Gastroesophageal sphincter (tissue), 4 donors: ENCODE measurements at regions not wholly inside any gene's neighbourhood (a gene's known extent, or its start where the extent isn't known, plus 50 kb on each side); places are given as distances from the start of the nearest gene placed in this dataset.

Source experiments
- ATAC-seq: fragments of 150-250 bp; one replicate; pipeline ENCODE4 v1.9.1; 2016; ENCODE audit warnings: mild to moderate bottlenecking, moderate library complexity
- H3K27ac ChIP-seq, 4 donors: fragments of 200-600 bp; sonication (generic) in 3 of 4; 1 replicate in 3 of 4; 2 replicates in 1 of 4; pipeline ENCODE4 v1.5.1; 2016 to 2019
- H3K27me3 ChIP-seq: fragments of 200-600 bp; sonication (generic); one replicate; pipeline ENCODE4 v1.5.1; 2019
- H3K36me3 ChIP-seq, 2 donors: fragments of 200-600 bp; sonication (generic); one replicate each; pipeline ENCODE4 v1.5.1; 2019; ENCODE audit warnings: control low read depth in 1 of 2
- H3K4me1 ChIP-seq, 3 donors: fragments of 200-600 bp; sonication (generic); 1 replicate in 2 of 3; 2 replicates in 1 of 3; pipeline ENCODE4 v1.5.1; 2016 to 2019; ENCODE audit warnings: control low read depth in 2 of 3
- H3K4me3 ChIP-seq, 2 donors: fragments of 200-600 bp; sonication (generic); one replicate each; pipeline ENCODE4 v1.5.1; 2019; ENCODE audit warnings: mild to moderate bottlenecking in 1 of 2, moderate library complexity in 1 of 2
- H3K9me3 ChIP-seq, 3 donors: fragments of 200-600 bp; sonication (generic); one replicate each; pipeline ENCODE4 v1.5.1; 2017 to 2019; ENCODE audit warnings: control low read depth in 2 of 3
- EP300 ChIP-seq: sonication (generic); formaldehyde crosslinking; IDR thresholded peaks from one replicate; pipeline ENCODE4 v1.6.1; 2017; ENCODE audit warnings: antibody characterized with exemption, mild to moderate bottlenecking
- POLR2A ChIP-seq, 2 donors: fragments of 450-650 bp; IDR thresholded peaks; one replicate each; pipeline ENCODE4 v1.6.1; 2017; ENCODE audit warnings: antibody characterized with exemption in 2 of 2, mild to moderate bottlenecking in 2 of 2, moderate library complexity in 1 of 2
- POLR2AphosphoS5 ChIP-seq: sonication (generic); formaldehyde crosslinking; IDR thresholded peaks from one replicate; pipeline ENCODE4 v1.6.1; 2017; ENCODE audit warnings: antibody characterized with exemption
- WGBS, 2 donors: methylation state at CpG; one replicate each; pipeline ENCODE4 v1.1.5; 2018; ENCODE audit warnings: low coverage in 1 of 2; 5-methylcytosine and 5-hydroxymethylcytosine counted together
- TF ChIP-seq, protein P1 (sequence below), 4 experiments: fragments of 200-600 bp in 2 of 4; fragments of 450-650 bp in 2 of 4; sonication (generic) in 1 of 4; IDR thresholded peaks; one replicate each; pipeline ENCODE4 v1.5.1; 2017 to 2019; ENCODE audit warnings: antibody characterized with exemption in 4 of 4, mild to moderate bottlenecking in 2 of 4, moderate library complexity in 2 of 4

DNA sequence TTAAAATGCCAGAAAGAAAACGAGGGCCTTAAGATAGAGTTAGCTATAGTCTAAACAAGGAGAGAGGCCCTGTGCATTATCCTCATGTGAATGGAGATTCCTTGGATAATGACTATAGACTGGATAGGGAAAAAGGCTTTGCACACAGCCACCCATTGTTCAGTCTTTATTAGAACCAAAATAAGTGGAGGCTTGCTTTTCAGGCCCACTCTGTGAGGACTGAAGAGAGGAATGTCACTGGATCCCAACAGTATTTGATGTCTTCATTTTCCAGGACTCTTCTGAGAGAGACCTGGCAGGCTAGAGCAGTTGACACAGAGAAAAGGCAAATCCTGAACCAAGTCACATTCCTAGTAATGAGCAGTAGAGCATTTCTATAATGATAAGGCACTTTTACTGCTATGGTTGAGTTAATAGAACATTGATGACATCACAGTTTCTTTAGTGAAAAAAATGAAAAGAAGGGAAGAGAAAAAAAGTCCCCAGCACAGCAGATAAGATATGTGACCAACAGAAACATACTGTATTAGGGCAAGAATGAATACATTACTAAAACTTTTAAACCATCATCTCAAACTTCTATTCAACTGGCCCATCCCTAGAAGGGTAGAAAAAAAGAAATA lies 315.1 kb downstream of the EPHA7 start:
- ATAC-seq = no peak
- Histone ChIP-seq H3K27ac (peak overlapping the region; percentile 55 to 74 (median 68)), H3K27me3 (no peaks in the 10 kb centered on the region), H3K4me3 (no peak overlapping the region), H3K36me3 (no peaks in the 10 kb centered on the region), H3K4me1 (peaks cover 0 to 23% (median 0%) of the 10 kb centered on the region in 3 donors), H3K9me3 (no peaks in the 10 kb centered on the region)
- TF ChIP-seq POLR2AphosphoS5 (no peak), POLR2A (IDR thresholded peaks at IDR 0.05) (no peak), EP300 (no peak)
- TF ChIP-seq, protein P1, sequence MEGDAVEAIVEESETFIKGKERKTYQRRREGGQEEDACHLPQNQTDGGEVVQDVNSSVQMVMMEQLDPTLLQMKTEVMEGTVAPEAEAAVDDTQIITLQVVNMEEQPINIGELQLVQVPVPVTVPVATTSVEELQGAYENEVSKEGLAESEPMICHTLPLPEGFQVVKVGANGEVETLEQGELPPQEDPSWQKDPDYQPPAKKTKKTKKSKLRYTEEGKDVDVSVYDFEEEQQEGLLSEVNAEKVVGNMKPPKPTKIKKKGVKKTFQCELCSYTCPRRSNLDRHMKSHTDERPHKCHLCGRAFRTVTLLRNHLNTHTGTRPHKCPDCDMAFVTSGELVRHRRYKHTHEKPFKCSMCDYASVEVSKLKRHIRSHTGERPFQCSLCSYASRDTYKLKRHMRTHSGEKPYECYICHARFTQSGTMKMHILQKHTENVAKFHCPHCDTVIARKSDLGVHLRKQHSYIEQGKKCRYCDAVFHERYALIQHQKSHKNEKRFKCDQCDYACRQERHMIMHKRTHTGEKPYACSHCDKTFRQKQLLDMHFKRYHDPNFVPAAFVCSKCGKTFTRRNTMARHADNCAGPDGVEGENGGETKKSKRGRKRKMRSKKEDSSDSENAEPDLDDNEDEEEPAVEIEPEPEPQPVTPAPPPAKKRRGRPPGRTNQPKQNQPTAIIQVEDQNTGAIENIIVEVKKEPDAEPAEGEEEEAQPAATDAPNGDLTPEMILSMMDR (IDR thresholded peaks at IDR 0.05) = no peak
- WGBS, 2 donors = 31% methylated on average over 1 of the region's 1 CpG; no CpG with 5 or more reads in 1 of the 2 donors

DNA sequence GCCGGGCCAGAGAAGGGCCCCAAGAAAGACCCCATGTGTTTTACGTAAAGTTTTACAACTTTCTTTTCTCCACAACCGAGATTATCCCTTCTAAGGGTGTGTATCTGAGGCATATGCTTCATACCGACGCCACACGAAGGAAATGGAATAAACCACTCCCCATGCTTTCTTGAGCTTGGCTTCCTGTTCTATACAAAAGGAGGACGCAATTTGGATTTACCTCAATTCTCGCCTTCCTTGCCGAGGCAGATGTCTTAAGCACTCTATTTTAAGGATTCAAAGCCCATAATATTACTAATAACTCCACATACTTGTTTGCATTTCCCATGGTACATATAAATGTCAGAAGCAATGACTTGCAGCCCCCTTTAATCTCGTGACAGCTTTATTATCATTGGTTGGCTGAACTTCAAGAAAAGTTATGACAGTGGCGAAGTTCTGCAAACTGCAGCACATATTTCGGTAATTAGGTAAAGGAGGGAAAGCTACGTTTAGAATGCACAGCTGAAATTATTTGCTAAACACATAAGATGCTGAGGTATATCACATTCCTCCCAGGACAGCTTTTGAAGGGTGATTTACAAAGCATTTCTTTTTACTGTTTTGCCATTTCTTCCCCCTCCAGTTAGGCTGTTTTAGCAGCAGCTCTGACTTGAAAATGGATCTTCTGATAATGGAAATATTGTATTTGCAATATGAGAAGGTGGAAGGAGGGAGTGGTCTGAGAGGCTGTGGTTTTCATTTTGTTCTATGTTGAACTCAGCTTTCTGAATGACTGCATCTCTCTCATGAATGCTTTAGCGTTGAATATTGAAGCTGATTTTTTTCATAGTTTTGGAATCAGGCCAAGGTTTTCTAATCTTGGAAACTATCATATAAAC lies 330.5 kb downstream of the EPHA7 start:
- Histone ChIP-seq H3K4me3 (peak overlapping the region; percentile 10 to 21), H3K27ac (peak overlapping the region in 3 of 4 donors; percentile 55 to 70 (median 64)), H3K27me3 (no peaks in the 10 kb centered on the region), H3K9me3 (no peaks in the 10 kb centered on the region), H3K4me1 (peaks cover 0 to 28% (median 3%) of the 10 kb centered on the region in 3 donors), H3K36me3 (no peaks in the 10 kb centered on the region)
- TF ChIP-seq EP300 = no peak
- TF ChIP-seq, protein P1 (IDR thresholded peaks at IDR 0.05) = no peak
- TF ChIP-seq POLR2AphosphoS5 = no peak
- no peak for TF ChIP-seq POLR2A (IDR thresholded peaks at IDR 0.05)
- 10 to 34% methylated on average over 14 of the region's 14 CpGs for WGBS, 2 donors
- ATAC-seq = no peak

DNA sequence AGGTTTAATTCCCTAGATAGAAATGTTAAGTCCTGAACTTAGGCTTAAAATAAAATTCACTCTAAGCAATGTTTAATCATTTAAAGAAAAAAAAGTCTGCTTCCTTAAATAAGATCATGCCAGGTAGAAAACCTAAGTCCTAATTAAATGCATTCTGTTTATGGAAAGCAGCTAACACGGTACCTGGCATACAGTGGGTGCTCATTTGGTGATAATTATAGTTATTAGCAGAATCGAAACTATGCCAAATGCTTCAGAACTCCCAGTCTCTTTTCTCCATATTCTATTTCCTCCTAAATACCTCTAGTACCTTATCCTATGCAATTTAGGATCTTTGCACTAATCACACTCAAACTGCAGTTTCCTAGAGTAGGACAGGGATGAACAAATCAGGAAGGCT lies 331.8 kb downstream of the EPHA7 start:
- peak overlapping the region in 2 of 4 donors; percentile 55 to 70 for H3K27ac ChIP-seq
- 46 to 83% methylated on average over 1 to 2 of the region's 2 CpGs for WGBS, 2 donors
- TF ChIP-seq POLR2A (IDR thresholded peaks at IDR 0.05) (no peak), EP300 (no peak), POLR2AphosphoS5 (no peak)
- TF ChIP-seq, protein P1 (IDR thresholded peaks at IDR 0.05) = no peak

DNA sequence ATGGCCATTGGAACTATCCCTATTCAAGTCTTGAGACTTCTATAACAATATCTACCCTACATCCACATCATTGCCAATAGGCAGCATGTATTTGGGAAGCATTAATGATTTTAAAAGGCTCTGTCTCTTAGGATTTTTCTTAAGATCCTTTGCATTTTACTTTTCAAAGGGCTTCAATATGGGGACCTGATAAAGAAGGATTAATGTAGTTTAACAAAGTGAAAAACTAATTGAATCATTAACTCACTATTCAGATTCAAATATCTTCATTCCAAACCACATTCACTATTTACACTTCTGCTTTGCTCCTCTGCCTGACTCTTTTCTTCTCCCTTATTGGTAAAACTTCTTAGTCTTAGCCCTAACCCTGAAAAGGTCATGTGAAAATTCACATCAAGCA lies 333.0 kb downstream of the EPHA7 start:
- Histone ChIP-seq H3K4me1 (peaks cover 0 to 49% (median 10%) of the 10 kb centered on the region in 3 donors), H3K4me3 (no peak overlapping the region), H3K27ac (no peak overlapping the region), H3K36me3 (no peaks in the 10 kb centered on the region), H3K9me3 (no peaks in the 10 kb centered on the region), H3K27me3 (no peaks in the 10 kb centered on the region)
- no peak for ATAC-seq
- TF ChIP-seq POLR2AphosphoS5 (no peak), POLR2A (IDR thresholded peaks at IDR 0.05) (no peak), EP300 (no peak)
- TF ChIP-seq, protein P1 (IDR thresholded peaks at IDR 0.05) = no peak

More for the DNA sequence above, 331.8 kb downstream of the EPHA7 start:
- no peak for ATAC-seq
- Histone ChIP-seq H3K9me3 (no peaks in the 10 kb centered on the region), H3K27me3 (no peaks in the 10 kb centered on the region), H3K4me1 (peaks cover 0 to 41% (median 10%) of the 10 kb centered on the region in 3 donors), H3K36me3 (no peaks in the 10 kb centered on the region), H3K4me3 (no peak overlapping the region)
